GM12872 (cell line): ENCODE measurements at regions not wholly inside any gene's neighbourhood (a gene's known extent, or its start where the extent isn't known, plus 50 kb on each side); places are given as distances from the start of the nearest gene placed in this dataset.

Experiments used
- CTCF ChIP-seq: IDR thresholded peaks from 3 replicates; pipeline ENCODE4 v1.5.1; 2011; ENCODE audit warnings: low read depth, mild to moderate bottlenecking, low read length, moderate library complexity; ENCODE audit not compliant: insufficient read depth

- no peak for TF ChIP-seq CTCF
Observed at GRCh38 chr3:110965976-110966375, 105.6 kb upstream of the NECTIN3 start.

- TF ChIP-seq CTCF: no peak
Observed at GRCh38 chr3:110966966-110967663, 104.5 kb upstream of the NECTIN3 start.

GRCh38 chr3:110968076-110968475 is 103.5 kb upstream of the NECTIN3 start:
- TF ChIP-seq CTCF: no peak

GRCh38 chr3:110969229-110970211 is 102.1 kb upstream of the NECTIN3 start:
- TF ChIP-seq CTCF: no peak

GRCh38 chr3:110971010-110971601 is 100.5 kb upstream of the NECTIN3 start:
- no peak for TF ChIP-seq CTCF

GRCh38 chr3:110973263-110973895 is 98.2 kb upstream of the NECTIN3 start:
- no peak for TF ChIP-seq CTCF

GRCh38 chr3:110974902-110975301 is 96.7 kb upstream of the NECTIN3 start:
- TF ChIP-seq CTCF: no peak
